ENCODE measurements at regions not wholly inside any gene's neighbourhood (a gene's known extent, or its start where the extent isn't known, plus 50 kb on each side); places are given as distances from the start of the nearest gene placed in this dataset.

DNA sequence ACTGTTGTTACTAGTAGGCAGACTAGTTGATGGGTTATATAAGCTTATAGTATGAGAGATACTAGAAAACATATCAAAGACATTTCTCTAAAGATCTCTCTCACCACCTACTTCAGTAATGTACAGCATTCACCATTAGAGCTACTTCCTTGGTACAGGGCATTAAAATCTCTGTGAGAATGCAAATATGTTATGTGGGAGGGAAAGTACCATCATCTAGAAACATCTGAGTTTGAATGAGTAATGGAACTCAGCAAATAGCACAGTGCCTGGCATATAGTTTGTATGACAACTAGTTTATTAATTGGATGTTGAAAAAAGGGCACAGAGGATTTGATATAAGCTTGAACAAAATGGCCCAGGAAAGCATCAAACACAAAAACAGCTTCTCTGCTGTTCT is 211.1 kb downstream of the GLUD2 start:
- H3K4me3 ChIP-seq (ENCODE audit: low read length), result no peak overlapping the region
- DNase-seq (ENCODE audit: low read depth, low spot score), result no peak

DNA sequence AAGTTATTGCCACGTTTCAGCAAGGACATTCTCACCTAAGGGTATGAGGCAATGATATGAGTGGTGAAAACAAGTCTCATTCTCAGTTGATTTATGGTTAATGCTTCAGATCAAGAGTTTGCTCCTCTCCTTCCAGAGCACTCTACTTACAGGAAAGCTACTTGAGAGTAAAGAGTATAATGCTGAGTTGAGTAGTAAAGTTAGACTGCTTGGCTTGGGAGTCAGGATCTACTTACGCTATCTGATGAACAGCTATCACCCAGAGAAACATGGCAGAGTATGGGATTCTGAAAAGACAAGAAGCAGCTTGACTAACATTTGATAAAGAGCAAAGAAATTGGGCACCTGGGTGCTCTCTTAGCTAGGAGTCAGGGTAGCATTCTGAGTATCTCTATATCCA is 211.8 kb downstream of the GLUD2 start:
- no peak for DNase-seq (ENCODE audit: low read depth, low spot score)
- no peak overlapping the region for H3K4me3 ChIP-seq (ENCODE audit: low read length)

DNA sequence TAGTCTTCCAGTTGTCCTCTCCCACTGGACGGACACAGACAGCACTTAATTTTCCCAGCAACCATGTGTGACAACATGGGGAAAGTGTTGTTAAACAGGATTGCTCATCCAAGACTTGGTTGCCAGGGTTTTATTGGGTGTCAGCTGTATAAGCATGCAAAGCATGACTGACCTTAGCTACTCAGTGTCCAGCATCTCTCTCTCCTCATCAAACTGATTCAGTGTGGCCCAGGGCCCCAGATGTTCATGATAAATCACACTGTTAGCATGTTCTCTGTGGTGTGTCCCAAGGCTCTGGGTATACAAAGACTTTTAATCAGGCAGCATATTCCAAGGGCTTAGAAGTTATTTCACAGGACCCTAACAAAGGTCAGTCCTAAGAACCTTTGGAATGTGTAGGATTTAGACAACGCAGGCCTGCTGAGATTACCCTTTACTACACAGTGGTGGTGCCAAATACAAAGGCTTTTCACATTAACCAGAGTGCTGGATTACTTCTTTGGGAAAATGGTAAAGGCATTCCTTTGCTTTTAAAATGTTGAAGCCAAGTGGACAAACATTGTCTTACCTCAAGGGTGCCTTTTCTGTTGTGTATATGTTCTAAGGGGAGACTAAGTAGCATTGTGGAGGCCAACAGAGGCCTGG is 213.3 kb downstream of the GLUD2 start:
- no peak overlapping the region for H3K4me3 ChIP-seq (ENCODE audit: low read length)
- DNase-seq (ENCODE audit: low read depth, low spot score), result no peak

DNA sequence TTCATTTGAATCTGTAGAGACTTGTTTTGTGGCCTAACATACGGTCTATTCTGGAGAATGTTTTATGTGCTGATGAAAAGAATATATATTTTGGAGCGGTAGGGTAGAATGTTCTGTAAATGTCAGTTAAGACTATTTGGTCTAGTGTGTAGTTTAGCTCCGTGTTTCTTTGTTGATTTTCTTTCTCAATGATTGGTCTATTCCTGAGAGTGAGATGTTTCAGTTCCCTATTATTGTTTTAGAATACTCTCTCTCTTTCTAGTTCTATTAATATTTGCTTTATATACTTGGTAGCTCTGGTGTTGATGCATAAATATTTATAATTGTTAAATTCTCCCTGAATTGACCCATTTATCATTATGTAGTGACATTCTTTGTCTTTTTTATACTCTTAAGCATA is 236.5 kb downstream of the GLUD2 start:
- DNase-seq (ENCODE audit: low read depth, low spot score), result no peak
- H3K4me3 ChIP-seq (ENCODE audit: low read length), result no peak overlapping the region

DNA sequence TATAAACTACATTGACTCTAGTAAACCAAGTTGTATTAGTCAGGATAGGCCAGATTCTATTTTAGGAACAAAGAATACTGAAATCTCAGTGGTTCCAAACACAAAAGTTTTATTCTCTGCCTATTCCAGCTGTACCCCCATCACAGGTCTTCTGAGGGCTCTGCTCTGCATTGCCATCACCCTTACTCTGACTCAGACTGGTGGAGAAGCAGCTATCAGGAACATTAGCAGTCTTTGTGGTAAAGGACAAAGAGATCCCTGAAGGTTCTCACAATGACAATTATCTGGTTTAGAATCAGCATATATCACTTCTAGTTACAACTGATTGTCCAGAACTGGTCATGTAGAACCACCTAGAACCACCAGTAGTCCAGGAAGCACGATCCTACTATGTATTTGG is 251.1 kb downstream of the GLUD2 start:
- no peak for DNase-seq (ENCODE audit: low read depth, low spot score)
- no peak overlapping the region for H3K4me3 ChIP-seq (ENCODE audit: low read length)

DNA sequence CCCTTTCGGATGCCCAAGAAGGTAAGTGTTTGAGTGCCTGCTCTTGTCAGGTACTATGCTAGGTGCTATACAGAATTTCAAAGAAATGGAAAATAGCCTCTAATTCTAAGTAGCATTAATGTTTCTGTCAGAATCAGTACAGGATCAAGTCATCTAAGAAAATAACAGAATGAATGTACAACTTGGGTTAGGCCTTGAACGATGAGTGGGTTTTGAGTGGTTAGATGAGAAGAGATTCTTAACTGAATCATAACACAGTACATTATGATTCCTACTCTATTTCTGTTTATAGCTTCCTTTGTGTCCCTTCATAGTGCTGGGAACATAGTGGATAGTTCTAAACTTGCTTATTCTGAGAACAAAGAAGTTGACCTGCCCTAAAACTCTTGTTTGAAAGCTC is 253.9 kb downstream of the GLUD2 start:
- H3K4me3 ChIP-seq (ENCODE audit: low read length), result no peak overlapping the region

DNA sequence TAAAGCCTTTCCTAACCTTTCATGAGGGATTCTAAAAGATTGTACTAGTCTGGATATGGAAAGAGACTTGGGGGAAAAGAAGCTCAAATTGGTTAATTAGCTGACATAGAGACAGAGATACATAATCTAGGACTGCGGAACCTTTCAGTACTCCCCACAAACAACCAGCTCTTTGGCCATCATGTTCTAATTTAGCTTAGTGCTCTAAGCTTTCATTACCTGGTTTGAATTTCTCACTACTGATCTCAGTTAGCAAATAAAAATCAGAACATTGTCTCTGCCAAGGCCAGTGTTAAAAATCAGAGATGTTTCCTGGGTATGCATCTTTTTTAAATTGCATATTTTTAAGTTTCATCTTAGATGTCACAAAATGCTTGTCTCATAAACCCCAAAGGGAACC is 254.4 kb downstream of the GLUD2 start:
- no peak overlapping the region for H3K4me3 ChIP-seq (ENCODE audit: low read length)
- DNase-seq (ENCODE audit: low read depth, low spot score), result no peak

More for the DNA sequence above, 253.9 kb downstream of the GLUD2 start:
- no peak for DNase-seq (ENCODE audit: low read depth, low spot score)

DNA sequence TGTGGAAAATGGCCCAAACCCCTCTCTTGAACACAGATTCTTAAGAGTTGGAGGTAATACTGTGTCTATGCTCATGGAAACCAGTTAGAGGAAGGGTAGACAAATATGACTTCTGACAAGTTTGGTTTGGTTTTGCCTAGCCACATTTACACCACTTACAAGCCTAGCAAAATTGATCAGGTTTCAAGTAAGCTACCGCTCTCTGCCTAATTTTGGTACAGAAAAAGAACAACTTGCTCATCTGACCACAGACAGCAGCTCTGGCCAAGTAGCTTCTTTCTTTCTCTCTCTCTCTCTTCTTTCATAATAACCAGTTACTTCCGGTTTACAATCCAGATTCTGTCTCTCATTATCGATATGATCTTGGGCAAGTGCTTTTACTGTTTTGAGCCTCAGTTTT is 260.0 kb downstream of the GLUD2 start:
- no peak for DNase-seq (ENCODE audit: low read depth, low spot score)
- no peak overlapping the region for H3K4me3 ChIP-seq (ENCODE audit: low read length)

DNA sequence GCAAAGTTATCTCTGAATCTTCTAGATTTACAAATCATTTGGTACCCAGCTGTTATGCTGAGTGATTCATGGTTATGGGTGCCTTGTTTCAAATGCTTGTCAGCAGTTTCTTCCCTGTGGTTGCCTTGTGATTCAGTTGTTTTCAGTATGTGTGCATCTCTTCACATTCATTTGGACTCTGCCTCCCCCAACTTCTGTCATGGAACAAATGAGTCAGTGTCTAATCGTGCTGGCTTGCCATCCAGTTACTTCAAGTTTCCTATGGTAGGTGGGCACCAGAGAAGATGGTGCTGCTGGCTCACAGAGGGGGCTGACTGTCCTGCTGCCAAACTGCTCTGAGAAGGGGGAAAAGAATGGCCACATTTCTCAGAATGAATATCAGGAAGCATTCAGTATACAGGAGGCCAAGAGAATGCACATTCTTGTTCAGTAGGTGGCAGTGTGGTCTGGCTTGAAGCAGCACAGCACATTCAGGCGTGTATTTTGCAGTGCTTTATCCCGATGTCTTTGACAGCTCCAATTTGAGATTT is 260.9 kb downstream of the GLUD2 start:
- peak; percentile 33 for DNase-seq (ENCODE audit: low read depth, low spot score)

DNA sequence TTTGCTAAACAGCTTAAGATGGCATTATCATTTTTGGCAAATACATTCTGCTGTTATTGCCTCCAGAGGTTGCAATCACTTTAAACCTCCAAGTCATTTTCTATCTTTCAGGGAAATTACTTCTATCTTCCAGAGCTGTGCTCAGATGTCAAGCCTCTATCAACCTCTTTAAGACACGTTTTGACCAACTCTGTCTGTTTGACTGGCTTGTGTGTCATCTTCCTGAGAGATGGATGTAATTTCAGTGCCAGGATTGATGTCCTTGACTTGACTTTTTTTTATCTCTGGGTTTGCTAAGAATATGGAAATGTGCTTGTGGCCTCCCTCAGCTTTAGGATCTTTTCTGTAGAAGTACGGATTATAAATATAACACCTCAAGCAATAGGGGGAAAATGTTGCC is 263.4 kb downstream of the GLUD2 start:
- no peak for DNase-seq (ENCODE audit: low read depth, low spot score)
- no peak overlapping the region for H3K4me3 ChIP-seq (ENCODE audit: low read length)

More for the DNA sequence above, 260.9 kb downstream of the GLUD2 start:
- H3K4me3 ChIP-seq (ENCODE audit: low read length), result no peak overlapping the region

DNA sequence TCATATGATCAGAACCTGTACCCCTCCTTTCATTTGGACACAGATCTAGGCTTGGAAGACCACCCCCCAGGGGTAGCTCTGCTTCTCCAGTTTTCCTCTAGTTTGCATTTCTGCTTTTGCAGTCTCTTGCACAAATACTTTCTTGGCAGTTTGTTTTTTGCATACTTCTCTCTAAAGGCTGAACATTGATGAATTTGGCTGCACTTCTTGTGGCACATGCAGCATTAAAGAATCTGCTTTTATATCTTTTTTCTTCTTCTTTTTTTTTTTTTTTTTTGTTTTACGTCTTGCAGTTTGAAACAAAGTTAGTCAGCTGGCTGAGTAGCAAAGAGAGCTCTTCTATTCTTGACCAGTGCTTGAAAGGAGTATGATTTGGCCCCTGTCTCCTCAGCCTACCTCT is 273.0 kb downstream of the GLUD2 start:
- no peak overlapping the region for H3K4me3 ChIP-seq (ENCODE audit: low read length)
- DNase-seq (ENCODE audit: low read depth, low spot score), result no peak

DNA sequence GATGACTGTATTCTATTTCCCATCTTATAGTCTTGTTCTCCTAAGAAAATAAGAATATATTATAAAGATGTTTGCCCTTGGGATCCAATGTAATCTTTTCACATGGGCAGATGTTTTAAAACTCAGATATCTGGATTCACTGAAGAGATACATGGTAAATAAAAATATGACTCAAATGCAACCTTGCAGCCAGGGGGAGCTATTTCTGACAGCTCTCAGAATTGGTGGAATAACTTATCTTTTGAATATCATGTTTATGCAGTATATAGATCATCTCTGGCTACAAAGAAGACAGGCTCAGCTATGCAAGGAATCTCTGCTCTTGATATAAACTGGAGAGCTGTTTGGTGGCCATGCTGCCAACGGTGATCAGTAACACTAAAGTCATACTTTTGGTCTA is 274.7 kb downstream of the GLUD2 start:
- DNase-seq (ENCODE audit: low read depth, low spot score), result peak; percentile 21
- H3K4me3 ChIP-seq (ENCODE audit: low read length), result no peak overlapping the region

DNA sequence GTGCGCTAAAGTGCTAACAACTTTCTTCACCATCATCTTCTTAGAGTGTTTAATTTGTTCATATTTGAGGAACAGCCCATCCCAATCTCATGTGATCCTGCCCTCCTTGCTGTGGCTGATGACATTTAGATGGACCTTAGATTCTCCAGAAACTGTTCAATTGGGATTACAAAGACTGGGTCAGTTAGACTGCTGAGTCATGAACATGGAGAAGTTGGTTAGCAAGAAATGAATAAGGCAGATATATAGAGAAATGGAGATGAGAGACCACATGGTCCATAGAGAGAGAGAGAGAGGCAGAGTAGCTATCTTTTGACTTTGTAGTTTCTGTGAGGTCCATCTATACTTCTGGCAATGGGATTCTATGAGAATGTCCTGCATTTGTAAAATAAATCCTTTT is 275.9 kb downstream of the GLUD2 start:
- H3K4me3 ChIP-seq (ENCODE audit: low read length), result no peak overlapping the region
- no peak for DNase-seq (ENCODE audit: low read depth, low spot score)

DNA sequence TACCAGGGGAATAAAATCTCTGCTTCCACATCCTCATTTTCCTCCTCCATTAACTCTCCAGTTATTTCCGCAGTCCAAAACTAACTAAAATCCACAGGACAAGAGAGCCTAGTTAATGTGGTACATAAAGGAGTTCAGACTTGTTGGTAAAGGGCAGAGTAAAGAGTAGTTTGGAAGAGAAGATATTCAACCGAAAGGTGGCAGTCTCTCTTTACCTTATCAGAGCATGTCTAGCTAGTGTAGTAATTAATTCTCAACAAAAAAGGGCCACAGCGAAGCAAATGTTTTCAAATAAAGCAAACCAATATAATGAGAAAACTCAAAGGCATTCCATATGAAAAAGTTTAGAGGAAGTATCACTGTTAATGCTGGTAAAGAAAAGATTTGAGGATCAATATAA is 286.5 kb downstream of the GLUD2 start:
- H3K4me3 ChIP-seq (ENCODE audit: low read length), result no peak overlapping the region
- peak; percentile 26 for DNase-seq (ENCODE audit: low read depth, low spot score)

DNA sequence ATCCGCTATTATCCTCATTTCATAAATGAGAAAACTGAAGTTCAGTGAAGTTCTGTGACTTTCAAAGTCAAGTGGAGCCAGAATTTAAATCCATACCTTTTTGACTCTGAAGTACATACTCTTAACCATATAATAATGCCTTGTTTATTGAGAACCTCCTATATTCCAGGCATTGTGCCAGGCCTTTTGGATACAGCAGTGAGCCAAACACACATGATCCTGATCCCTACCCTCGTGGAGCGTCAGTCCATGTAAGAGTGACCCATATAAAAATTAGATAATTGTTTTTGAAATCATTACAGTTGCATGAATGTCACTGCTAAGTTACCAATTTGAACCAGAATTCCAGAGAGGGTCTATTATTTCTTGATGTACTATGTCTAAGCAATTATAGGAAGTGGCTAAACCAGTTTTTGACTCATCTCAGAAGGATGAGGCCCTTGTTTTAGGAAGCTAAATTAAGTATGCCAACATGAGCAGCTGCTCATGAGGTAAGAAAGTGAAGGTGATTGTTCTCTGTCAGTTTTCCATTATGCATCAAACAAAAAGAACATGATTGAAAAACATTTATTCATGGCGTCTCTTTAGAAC is 289.5 kb downstream of the GLUD2 start:
- no peak for DNase-seq (ENCODE audit: low read depth, low spot score)
- H3K4me3 ChIP-seq (ENCODE audit: low read length), result no peak overlapping the region

DNA sequence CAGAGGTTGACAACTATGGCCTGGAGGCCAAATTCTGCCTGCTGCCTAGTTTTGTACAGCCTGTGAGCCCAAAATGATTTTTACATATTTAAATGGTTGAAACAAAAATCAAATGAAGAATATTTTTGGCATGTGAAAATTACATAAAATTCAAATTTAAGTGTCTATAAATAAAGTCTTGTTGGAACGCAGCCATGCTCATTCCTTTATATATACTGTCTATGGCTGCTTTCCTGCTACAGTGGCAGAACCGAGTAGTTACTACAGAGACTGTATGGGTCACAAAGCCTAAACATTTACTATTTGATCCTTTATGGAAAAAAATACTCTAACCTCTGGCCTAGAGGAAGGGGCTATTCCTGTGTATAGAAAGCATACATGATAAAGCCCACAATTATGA is 290.4 kb downstream of the GLUD2 start:
- H3K4me3 ChIP-seq (ENCODE audit: low read length), result no peak overlapping the region
- DNase-seq (ENCODE audit: low read depth, low spot score), result no peak

DNA sequence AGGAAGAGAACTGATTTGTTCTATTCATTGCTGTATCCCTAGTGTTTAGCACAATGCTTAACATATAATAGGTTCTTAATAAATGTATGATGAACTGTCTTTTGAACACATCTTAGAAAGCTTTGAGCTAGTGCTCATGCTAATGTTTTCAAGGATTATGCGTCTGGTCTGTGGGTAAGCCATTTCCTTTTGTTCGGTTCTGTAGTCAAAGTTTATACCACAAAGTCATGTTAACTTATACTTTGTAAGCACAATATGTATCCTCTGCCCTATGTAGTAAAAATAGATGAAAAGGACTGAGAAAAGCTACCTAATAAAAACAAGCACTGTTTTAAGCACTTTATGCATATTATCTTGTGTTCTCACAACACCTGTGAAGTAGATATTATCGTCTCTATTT is 301.9 kb downstream of the GLUD2 start:
- peak; percentile 84 for DNase-seq (ENCODE audit: low read depth, low spot score)
- no peak overlapping the region for H3K4me3 ChIP-seq (ENCODE audit: low read length)

DNA sequence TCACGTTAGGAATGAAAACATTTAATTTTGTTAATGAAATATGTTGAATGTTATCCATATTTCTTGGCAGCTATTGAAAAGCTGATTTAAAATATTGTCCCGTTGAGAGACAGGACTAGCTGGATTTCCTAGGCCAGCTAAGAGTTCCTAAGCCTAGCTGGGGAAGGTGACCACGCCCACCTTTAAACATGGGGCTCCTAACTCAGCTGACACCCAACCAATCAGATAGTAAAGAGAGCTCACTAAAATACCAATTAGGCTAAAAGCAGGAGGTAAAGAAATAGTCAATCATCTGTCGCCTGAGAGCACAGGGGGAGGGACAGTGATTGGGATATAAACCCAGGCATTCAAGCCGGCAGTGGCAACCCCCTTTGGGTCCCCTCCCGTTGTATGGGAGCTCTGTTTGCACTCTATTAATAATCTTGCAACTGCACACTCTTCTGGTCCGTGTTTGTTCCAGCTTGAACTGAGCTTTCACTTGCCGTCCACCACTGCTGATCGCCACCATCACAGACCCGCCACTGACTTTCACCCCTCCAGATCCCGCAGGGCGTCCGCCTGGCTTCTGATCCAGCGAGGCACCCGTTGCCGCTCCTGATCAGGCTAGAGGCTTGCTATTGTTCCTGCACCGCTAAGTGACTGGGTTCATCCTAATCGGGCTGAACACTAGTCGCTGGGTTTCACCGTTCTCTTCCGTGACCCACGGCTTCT is 308.9 kb downstream of the GLUD2 start:
- no peak overlapping the region for H3K4me3 ChIP-seq (ENCODE audit: low read length)

DNA sequence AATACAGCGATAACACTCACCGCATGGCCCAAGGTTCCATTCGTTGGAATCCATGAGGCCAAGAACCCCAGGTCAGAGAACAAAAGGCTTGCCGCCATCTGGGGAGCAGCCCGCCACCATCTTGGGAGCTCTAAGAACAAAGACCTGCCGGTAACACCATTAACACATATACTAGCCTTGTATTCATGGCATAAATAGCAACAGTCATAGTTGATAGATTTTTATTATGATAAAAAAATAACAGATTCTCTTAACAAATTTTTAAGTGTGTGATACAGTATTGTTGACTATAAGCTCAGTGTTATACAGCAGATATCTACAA is 309.4 kb downstream of the GLUD2 start:
- DNase-seq (ENCODE audit: low read depth, low spot score), result no peak
- H3K4me3 ChIP-seq (ENCODE audit: low read length), result no peak overlapping the region

More for the DNA sequence above, 308.9 kb downstream of the GLUD2 start:
- DNase-seq (ENCODE audit: low read depth, low spot score), result no peak

DNA sequence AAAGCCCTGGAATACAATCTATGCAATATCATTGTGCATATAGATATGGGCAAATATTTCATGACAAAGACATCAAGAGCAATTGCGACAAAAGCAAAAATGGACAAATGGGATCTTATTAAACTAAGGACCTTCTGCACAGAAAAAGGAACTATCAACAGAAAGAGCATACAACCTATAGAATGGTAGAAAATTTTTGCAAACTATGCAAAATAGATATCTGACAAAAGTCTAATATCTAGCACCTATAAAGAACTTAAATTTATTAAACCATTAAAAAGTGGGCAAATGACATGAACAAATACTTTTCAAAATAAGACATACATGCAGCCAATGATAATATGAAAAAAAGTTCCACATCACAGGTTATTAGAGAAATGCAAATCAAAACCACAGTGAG is 312.9 kb downstream of the GLUD2 start:
- DNase-seq (ENCODE audit: low read depth, low spot score), result no peak
- H3K4me3 ChIP-seq (ENCODE audit: low read length), result no peak overlapping the region

Data from Jurkat, Clone E6-1 (cell line).